NCI-H226 (cell line): ENCODE measurements at regions not wholly inside any gene's neighbourhood (a gene's known extent, or its start where the extent isn't known, plus 50 kb on each side); places are given as distances from the start of the nearest gene placed in this dataset.

ENCODE experiments used
- DNase-seq: peaks from one replicate; pipeline ENCODE4 v3.0.0-alpha.2; 2015

DNA sequence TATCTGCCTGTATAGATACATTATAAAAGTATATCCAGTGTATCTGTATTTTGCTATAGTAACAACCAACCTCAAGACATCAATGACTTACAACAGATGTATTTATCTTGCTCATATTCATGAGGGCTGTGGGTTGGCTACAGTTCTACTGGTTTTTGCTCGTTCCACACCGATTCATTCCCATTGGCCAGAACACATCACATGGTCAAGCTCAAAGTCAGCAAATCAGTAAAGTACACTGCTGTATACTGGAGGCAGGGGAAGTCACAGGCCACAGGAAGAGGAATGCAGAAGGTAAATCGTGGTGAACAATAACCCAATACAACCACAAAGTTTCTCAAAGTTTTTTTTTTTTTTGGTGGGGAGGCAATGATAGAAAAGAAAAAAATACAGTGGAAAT, 180.0 kb upstream of the CDKN3 start:
- no peak for DNase-seq

DNA sequence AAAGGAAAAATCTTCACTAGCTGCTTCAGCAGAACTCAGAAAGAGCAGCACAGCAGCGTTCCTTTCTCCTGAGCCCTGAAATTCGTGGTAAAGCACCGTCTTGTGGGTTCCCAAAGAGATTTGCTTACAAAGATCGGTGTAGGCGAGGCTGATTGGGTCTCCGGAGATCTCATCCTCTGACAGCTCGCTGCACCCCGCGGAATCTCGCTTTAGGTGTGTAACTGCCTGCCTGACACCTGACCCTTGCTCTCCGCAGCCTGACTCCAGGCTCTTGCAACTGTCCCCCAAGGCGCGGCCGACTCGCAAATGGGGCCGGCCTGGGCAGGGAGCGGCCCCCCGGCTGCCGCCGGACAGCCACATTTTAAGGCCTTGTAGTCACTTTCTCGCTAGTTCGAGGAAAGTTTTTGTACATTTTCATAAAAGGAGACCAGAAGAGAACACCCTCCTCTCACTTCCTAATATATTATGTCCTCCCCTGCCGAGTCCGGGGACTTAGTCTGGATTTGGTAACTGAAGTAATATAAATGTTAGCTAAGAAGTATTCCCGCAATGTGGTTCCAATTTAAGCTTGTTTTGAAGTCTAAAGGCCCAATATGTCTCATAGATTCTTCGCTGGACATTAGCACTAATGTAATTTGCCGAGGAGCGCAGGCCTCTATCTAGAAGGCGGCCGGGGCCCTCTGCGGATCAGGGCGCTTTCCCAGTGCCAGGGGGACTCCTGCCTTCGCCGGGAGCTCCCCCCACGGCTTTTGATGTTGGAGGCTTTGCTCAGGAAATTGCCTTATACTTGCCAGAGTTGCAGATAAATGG, 177.3 kb upstream of the CDKN3 start:
- DNase-seq, result no peak

DNA sequence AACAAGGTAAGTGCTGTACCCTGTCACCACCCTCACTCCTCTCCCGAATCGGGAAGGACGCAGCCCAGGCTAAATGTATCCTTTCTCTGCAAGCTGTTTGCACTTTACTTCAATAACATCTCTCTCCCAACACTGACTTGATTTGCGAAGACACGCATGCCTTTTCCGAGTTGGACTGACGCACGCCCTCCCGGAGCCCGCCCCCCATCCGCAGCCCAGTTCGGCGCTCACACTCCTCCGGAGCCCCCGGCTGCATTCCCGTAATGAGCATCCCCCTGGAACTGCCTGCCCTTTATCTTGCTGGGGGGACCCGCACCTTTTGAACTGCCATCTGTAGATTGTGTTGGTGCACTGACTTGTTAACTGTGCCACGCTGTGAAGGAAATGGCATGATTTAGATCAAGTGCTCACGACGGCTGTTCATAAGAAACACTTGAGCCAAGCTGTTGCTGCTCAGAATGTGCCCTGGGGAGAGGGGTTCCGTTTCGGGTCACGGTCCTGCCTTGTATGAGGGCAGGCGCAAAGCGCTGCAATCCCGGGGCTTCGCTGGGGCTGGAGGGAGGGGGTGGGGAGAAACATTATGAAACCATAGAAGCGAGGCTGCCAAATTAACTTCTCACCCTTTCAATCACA, 176.6 kb upstream of the CDKN3 start:
- DNase-seq, result no peak

DNA sequence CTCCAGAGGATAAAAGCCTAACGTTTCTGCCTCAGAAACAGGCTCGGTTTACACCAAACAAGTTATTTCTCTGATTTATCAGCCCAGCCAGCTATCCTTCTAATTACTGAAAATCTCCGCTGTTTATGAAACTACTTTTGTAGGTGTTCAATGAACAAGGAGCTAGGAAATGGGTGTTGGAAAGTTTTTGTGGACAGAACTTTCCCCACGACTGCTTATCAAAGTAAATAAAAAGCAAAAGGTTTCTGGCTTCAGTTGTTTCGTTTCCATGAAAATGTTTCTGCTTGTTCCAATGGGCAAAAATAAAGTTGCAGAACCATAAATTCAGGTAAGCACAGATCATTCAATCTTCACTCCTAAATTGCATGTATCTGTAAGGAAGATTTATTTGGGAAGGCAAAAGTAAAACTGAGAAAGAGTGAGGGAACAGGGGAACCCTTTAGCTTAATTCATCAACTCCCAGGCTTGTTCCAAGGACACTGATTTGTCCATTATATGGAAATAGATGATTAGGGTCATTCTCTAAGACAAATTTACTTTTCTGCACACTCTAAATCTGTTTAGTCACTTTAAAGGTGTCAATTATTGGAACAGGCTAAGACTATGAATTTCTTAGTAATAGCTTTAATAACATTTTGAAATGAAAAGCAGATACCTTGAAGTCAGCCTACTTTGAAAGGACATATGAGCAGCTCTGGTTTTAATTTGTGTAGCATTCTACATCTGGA, 175.9 kb upstream of the CDKN3 start:
- DNase-seq, result no peak

DNA sequence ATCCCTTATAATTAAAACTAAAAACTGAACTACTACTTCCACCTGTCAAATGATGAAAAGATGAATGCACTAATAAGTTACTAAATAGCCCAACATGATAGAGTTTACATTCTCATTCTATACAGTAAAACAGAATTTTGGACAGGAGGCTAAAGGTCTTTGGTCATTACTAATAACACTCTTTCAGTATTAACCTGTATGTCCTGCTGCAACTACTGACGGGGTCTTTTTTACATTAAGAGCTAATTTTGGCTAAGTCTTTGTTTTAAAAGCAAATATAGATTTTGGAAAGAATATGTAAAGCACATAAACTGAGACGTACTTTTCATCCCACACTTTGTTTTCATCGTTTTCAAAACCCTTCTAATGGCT, 175.4 kb upstream of the CDKN3 start:
- DNase-seq, result no peak

DNA sequence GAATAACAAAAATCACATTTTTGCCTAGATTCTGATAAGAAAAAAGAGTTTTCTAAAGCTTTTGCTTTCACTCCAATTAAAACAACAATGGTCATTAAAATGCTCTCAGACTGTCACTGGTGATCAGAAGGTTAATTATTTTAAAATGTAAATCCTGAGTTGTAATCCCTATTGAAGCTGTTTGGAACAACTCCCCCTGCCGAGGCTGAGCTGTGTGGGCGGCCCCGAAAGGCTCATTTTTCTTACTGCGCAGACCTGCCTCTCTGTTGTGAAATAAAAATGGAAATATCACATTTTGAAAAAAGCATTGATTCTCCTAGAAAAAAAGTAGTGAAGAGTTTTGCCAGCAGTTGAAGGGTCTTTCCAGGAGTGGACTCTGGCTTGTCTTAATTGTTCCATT, 174.8 kb upstream of the CDKN3 start:
- DNase-seq, result no peak

DNA sequence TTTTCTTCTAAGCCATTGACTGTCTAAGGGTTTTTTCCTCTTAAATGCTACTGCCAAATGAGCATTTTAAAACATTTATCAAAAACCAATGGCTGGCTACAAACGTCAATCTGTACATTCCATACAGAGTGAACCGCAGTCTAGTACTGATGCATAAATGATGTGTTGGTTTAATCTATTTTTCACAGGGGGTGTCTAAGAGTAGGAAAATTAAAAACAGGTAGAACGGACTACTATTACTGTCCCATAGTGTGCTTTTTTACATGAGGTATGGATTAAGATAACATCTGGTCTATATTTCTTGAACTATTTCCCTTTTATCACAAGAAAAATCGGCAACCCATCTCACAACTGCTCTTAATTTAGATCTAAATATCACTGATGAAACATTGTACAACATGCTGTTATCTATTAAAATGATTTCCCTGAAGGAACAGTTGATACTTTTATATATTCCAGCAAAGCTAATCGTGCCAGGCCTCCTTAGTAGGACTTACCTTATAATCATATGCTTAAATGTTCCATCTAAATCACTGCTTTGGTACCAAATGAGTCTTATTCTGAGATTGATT, 172.9 kb upstream of the CDKN3 start:
- DNase-seq, result no peak

DNA sequence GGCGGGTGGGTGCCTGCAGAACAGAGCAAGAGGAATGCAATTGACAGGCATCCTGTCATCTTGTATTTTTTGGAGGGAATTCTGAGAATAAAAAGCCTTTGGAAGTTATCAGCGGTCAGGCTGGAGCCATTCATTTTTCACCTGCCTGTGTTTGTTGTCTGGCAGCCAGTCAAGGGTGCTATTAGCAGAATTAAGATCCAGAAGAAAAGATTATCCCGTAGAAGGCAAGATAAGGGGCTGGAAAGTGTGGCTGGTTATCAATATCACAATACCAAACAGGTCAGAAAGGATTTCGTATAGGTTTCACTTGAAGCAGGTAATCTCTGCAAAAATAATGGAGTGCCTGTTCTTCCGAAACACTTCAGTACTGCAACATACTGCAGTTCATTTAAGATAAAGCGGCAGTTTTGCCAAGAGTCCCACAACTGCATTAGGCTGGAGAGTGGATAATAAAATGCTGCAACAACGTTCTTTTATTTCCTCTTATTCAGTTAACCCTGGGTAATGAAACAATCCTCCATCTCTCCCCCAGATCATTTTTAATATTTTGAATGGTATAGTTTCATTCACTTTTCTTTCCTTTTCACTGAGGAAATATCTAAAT, 171.2 kb upstream of the CDKN3 start:
- no peak for DNase-seq

DNA sequence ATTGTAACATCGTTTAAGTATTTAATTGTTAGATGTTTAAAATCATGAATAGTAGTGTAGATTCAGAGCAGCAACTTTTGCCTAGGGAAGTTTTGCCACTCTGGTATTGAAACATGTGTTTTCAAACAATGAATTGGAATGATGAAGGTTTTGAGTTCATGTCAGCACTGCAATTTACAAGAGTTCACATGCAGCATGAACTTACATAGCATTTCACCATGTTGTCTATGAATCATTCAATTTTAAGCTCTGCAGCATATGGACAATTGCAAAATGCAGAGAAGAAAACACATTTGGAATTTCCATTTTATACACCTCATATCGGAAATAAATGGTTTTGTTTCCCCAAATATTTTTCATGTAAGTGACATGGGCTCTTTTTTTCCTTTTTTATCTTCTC, 170.7 kb upstream of the CDKN3 start:
- no peak for DNase-seq

DNA sequence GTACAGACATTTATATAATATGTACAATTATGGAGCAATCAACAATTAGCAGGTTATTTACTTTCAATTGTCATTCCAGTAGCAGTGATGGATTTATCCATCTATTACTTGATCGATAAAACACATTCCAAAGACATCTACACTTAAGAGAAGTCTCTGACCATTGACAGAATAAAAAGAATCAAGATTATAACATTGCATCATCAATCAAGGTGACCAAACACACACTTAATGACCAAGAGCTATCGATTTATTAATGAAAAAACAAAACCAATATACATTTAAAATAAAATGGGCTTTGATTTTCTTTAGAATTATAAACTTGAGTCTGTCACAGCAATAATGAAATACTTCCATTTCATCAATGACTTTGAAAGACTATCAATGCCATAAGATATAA, 170.2 kb upstream of the CDKN3 start:
- DNase-seq, result no peak

DNA sequence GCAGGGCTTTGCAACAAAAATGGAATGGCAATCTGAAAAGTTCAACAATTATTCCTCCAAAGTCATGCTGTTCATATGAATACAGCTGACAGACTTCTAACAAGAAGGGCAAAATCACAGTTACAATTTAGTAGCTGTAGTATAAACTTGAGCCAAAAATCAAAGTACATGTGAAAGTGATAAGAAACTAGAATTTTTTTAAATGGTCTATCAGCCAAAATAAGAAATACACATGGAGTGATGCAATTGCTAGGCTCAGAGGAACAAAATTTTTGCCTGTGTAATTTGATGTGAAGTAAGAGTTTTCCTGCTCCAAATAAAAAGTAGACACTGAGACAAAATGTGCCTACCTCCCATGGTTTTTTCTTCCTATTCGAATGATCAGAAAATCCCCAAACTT, 167.7 kb upstream of the CDKN3 start:
- no peak for DNase-seq

DNA sequence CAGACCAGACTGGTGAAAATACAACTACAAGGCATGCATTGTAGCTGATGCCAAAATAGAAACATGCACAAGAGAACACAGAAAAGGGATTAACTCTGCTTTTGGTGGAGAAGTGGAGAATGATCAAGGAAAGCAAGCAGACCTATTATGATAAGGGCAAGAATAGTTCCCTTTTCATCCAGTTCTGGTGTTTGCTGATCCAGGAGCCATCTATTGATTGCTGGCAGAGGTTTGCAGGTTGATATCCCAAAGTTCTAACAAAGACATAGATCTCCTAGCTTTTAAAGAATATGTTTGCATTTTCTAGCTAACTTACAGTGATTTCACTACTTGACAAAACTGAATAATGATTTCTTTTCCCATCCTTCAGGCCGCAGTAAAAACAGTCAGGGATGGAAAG, 166.2 kb upstream of the CDKN3 start:
- DNase-seq, result no peak

DNA sequence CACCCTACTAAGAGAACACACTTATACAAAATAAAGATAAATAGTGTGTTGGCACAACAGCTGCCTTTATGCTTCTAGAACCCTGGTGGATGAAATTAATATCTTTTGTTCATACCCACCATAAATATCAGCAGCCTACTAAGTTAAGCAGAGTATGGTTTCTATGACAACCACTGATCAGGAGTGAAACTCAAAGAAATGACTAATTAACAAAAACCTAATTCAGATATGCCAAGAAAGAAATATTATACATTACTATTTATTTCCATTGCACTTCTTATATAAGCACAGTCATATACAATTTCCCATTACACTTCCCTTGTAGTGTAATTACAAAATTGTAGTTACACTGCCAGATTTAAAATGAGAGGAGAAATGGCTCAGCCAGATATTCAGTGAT, 164.1 kb upstream of the CDKN3 start:
- DNase-seq, result no peak

DNA sequence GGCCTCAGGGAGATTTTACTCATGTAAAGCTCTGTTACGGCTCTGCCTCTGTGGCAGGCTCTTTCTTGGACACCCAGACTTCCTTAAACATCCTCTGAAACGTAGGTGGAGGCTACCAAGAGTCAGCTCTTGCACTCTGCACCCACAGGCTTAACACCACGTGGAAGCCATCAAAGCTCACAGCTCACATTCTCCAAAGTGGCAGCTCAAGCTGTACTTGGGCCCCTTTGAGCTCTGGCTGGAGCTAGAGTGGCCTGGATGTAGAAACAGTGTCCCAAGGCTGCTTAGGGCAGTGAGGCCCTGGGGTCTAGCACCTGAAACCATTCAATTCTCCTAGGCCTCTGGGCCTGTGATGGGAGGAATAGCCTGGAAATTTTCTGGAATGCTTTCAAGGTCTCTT, 155.3 kb upstream of the CDKN3 start:
- no peak for DNase-seq

DNA sequence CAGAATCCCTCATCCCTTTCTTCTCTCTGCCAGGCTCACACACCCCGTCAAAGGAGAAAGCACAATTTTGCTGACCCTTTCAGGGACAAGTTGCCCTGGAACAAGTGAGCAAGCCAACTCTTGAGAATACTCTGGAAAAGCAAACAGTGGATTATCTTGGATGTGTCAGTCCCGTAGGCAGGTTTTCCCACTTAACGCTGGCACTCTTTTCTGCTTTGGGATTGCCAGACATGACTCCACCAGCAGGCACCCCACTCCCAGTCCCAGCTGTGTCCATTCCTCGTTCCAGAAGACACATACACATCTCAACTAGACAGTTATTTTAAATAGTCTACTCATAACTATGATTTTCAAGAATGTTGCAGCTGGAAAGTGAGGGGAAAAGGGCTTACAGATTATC, 145.5 kb upstream of the CDKN3 start:
- peak; percentile 38 for DNase-seq

DNA sequence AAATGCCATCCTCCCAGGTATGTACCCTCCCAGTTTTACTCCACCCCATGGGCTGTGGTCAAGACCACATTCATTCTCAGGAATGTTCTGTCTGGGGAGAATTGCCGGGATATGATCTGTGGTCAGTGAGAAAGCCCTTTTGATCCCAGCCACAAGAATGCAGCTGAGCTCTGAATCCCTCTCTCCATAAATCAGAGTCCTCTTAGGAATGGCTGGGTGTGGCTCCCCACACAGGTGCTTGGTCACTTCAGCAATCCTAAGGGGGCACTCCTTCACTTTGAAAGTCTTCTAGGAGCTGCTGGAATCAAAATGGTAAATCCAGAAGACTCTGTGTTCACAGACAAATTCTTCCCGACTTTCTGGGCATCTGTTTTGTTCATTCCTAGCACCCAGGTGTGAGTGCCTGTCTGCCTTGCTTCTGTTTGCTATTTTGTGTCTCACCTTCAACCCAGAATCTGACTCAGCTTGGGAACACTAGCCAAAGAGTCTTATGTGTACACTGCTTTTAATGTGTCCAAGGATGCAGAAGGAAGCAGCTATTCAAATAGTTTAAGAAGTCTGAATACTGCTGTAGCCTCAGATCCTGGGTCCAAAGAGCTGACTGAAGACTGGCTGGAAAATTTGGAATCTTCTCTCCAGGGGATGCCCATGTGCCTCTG, 144.6 kb upstream of the CDKN3 start:
- peak; percentile 96 for DNase-seq

DNA sequence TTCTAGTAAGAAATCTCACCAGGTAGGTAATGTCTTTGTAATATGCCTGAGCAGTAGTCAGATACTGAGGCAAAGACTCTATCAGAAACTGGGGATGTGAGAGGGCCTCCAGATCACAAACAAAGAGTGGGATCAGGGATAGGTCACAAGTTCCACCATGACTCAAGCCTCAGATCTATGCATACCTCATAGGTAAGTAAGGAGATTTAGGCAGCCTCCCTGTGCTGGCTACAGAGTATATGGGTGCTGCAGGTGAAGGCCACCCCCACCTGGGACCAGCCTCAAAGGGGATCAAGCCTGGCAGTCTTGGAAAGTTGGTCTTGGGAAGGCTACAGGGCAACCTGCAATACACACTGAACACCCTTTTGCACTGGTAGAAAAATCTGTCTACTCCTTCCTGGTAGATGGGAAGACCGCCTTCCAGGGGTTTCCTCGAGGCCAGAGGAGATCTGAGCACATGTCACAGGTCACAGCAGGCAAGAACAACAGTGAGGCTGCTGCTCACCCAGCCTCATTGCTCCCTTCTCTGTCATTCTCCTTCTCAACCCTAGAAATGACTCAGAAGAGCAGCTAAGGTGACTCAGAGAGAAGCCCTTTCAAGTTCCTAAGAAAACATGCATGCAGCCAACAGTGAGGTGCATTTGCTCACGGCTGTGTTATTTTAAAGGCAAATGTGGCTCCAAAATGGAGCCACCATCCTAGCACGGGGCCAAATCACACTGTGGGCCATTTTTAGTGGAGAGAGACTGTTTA, 143.4 kb upstream of the CDKN3 start:
- peak; percentile 88 for DNase-seq

DNA sequence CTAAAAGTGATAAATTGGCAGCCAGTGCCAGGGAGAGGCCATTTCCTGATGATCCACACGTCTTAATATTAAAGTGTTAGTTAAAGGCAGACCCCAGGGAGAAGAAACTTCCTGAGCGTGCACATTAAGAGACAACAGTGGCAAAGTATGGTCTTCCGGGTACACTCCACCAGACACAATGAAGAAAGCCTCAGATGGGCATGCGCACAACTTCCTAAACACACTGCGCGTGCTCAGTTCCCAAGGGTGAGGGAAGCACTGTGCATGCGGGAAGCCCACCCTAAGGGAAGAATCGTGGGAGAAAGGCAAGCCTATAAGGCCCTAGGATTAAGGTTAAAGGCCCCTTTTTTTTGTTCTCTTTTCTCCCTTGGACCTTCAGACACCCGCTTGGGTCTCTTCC, 140.7 kb upstream of the CDKN3 start:
- DNase-seq, result no peak

DNA sequence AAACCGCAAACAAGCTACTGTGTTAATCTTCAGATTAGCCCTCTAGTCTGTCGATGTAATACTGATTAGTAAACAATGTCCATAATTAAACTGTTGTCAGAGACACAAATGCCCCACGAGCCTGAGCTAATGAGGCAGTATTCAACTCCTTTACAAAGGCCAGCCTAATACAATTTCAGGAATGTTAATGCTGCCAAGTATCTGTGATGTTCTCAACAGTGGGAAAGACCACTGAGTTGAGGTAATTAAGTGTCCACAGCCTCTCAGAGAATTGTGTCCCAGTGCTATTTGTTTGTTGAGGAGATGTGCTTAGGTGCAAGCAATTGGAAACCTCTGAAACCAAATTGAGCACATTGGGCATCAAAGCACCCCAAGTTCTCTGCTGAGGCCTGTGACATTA, 139.4 kb upstream of the CDKN3 start:
- DNase-seq, result no peak

DNA sequence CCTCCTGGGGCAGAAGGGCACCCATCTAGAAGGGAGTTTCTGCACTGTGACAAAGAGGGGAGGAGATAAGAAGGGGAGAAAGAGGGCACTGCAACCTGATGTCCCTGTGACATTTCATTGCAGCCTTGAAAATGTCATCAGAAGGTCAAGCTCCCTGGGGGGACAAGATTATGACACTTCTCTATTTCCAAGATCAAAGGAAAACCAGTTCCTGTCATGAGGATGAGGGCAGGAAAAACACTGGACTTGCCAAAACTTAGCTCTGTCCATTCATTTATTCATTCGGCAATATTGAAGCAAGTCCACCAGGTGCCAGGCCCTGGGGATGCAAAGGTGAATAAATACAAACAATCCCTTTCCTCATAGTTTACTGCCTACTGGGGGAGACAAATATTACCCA, 138.4 kb upstream of the CDKN3 start:
- DNase-seq, result no peak

DNA sequence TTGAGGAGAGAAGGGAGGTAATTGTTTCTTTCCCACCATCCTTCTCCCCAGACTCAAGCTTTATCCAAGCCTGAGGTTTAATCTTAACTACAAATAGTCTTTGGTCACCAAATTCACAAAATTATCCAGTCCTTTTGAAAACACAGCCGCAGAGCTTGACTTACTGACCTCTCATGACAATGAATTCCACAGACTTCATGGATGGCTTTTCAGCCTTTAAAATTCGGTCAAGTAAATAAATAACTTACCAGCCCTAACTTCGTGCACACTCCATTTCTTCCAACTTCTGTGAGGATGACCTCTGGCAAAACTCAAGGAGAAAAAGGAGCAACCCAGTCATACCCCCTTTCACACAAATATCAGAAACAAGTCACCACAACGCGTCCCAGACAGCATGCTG, 137.0 kb upstream of the CDKN3 start:
- no peak for DNase-seq

DNA sequence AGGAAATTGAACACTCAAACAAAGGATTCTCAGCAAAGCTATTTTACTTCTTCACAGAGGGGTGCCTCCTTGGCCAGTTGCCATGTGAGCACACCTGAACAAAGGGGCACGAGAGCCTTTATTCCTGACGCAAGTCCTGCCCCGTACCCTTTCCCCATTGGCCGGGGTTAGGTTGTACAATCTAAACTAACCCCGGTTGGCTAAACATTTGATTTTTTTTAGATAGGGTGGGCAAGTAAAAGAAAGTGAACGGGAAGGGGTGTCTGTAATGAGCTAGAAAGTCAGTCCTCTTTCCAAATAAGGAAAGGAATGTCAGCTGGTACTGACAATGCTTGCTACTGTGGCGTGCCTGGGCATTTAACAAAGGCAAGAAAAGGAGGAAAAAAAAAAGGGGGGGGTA, 135.5 kb upstream of the CDKN3 start:
- DNase-seq, result no peak
